ENCODE measurements at regions not wholly inside any gene's neighbourhood (a gene's known extent, or its start where the extent isn't known, plus 50 kb on each side); places are given as distances from the start of the nearest gene placed in this dataset.

GRCh38 chr13:73954808-73955207 is 179.4 kb downstream of the KLF12 start:
- TF ChIP-seq EZH2 (IDR thresholded peaks at IDR 0.05) (no peak), POLR2AphosphoS5 (IDR thresholded peaks at IDR 0.05; ENCODE audit: borderline replicate concordance, low read depth, low read length) (no peak), FOXP2 (optimal IDR thresholded peaks at IDR 0.05; ENCODE audit: control extremely low read depth, extremely low read length, insufficient read depth) (no peak)

Measured in SK-N-MC (cell line).